ENCODE measurements at regions not wholly inside any gene's neighbourhood (a gene's known extent, or its start where the extent isn't known, plus 50 kb on each side); places are given as distances from the start of the nearest gene placed in this dataset.

GRCh38 chr21:45343891-45344290, 56.2 kb upstream of the POFUT2 start:
- Mint-ChIP-seq H3K36me3 (ENCODE audit: low read depth) (peaks cover 4% of the 10 kb centered on the region), H3K27ac (no peak overlapping the region), H3K9me3 (peaks cover 16% of the 10 kb centered on the region), H3K4me1 (peaks cover 15% of the 10 kb centered on the region), H3K4me3 (no peak overlapping the region), H3K27me3 (ENCODE audit: low read depth) (peaks cover 8% of the 10 kb centered on the region)
- TF ChIP-seq CTCF (IDR thresholded peaks at IDR 0.05; ENCODE audit: unreplicated experiment in 3 of 3): no peak

GRCh38 chr21:45344576-45344975, 56.9 kb upstream of the POFUT2 start:
- TF ChIP-seq CTCF (IDR thresholded peaks at IDR 0.05; ENCODE audit: unreplicated experiment in 3 of 3): no peak
- H3K4me1 Mint-ChIP-seq: peaks cover 16% of the 10 kb centered on the region
- H3K36me3 Mint-ChIP-seq (ENCODE audit: low read depth): peaks cover 4% of the 10 kb centered on the region
- H3K27ac Mint-ChIP-seq: no peak overlapping the region
- peaks cover 16% of the 10 kb centered on the region for H3K9me3 Mint-ChIP-seq
- H3K27me3 Mint-ChIP-seq (ENCODE audit: low read depth): peaks cover 8% of the 10 kb centered on the region
- no peak overlapping the region for H3K4me3 Mint-ChIP-seq

- Mint-ChIP-seq H3K27ac (no peak overlapping the region), H3K4me1 (peaks cover 22% of the 10 kb centered on the region), H3K4me3 (no peak overlapping the region), H3K9me3 (peaks cover 16% of the 10 kb centered on the region), H3K27me3 (ENCODE audit: low read depth) (peaks cover 12% of the 10 kb centered on the region), H3K36me3 (ENCODE audit: low read depth) (peaks cover 4% of the 10 kb centered on the region)
- TF ChIP-seq CTCF (IDR thresholded peaks at IDR 0.05; ENCODE audit: unreplicated experiment in 3 of 3): no peak
Measured at GRCh38 chr21:45347048-45347711, 57.8 kb upstream of the COL18A1 start.

- Mint-ChIP-seq H3K27ac (peak overlapping the region; percentile 5 to 68 (median 38)), H3K36me3 (ENCODE audit: low read depth) (peaks cover 4% of the 10 kb centered on the region), H3K27me3 (ENCODE audit: low read depth) (peaks cover 12% of the 10 kb centered on the region), H3K4me1 (peaks cover 22% of the 10 kb centered on the region), H3K9me3 (peaks cover 10% of the 10 kb centered on the region), H3K4me3 (peak overlapping the region in 1 of 3 experiments; percentile 14)
- TF ChIP-seq CTCF (IDR thresholded peaks at IDR 0.05; ENCODE audit: unreplicated experiment in 3 of 3): no peak
Measured at GRCh38 chr21:45347712-45348499, 57.1 kb upstream of the COL18A1 start.

GRCh38 chr21:45348591-45349327, 56.2 kb upstream of the COL18A1 start:
- Mint-ChIP-seq H3K9me3 (peaks cover 7% of the 10 kb centered on the region), H3K27ac (peak overlapping the region; percentile 5 to 68 (median 38)), H3K27me3 (ENCODE audit: low read depth) (peaks cover 12% of the 10 kb centered on the region), H3K4me1 (peaks cover 31% of the 10 kb centered on the region), H3K4me3 (no peak overlapping the region), H3K36me3 (ENCODE audit: low read depth) (peaks cover 4% of the 10 kb centered on the region)
- no peak for TF ChIP-seq CTCF (IDR thresholded peaks at IDR 0.05; ENCODE audit: unreplicated experiment in 3 of 3)

Measured in nephron (organoid).